ENCODE measurements at regions not wholly inside any gene's neighbourhood (a gene's known extent, or its start where the extent isn't known, plus 50 kb on each side); places are given as distances from the start of the nearest gene placed in this dataset.
"Not testable (repeated sequence)": the region's sequence is repeated elsewhere in the genome, so short reads cannot be mapped to it uniquely, and the experiment has no call there.

DNA sequence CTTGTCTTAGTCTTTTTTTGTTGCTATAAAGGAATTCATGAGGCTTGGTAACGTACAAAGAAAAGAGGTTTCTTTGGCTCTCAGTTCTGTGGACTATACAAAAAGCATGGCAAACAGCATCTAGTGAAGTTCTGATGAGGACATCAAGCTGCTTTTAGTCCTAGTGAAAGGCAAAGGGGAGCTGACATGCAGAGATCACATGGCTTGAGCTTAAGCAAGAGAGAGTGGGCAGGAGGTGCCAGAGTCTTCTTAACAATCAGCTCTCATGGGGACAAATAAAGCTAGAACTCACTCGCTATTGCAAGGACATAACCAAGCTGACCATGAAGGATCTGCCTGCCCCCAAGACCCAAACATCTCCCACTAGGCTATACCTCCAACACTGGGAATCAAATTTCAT, 1063.1 kb downstream of the PCDH7 start:
- DNase-seq (ENCODE audit: low spot score) = no peak

DNA sequence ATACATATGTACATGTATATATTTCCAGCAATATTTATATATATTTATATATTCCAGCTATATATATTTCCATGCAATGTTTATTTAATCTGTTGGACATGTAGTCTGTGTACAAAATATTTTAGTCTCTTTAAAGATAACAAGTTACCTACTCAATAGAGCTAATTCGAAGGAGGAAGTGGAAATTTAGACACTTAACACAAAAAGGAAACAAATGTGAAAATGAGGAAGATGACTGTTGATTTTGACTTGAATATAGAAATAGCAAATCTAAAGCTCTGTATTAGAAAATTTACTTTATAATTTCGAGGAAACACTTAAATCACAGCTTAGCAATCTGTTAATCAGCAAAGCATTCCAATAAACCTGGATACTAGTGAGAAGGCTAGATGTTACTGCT, 1064.4 kb downstream of the PCDH7 start:
- no peak for DNase-seq (ENCODE audit: low spot score)

DNA sequence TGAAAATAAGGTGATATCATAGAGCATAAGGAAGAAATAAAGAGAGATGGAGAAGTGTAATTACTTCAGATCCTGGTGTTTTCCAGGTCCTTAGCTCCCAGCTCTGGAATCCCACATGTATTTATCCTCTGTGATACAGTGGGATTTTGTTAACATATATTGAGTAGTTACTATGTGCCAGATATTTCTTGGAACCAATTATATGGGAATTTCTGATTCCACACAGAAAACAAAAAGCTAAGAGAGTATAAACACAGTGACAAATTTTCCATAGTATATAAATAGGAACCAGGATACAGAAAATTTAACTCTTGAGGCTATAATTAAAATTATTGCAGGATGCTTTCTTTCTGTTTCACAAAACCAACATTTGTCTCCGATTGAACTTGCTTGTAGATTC, 1067.5 kb downstream of the PCDH7 start:
- no peak for DNase-seq (ENCODE audit: low spot score)

DNA sequence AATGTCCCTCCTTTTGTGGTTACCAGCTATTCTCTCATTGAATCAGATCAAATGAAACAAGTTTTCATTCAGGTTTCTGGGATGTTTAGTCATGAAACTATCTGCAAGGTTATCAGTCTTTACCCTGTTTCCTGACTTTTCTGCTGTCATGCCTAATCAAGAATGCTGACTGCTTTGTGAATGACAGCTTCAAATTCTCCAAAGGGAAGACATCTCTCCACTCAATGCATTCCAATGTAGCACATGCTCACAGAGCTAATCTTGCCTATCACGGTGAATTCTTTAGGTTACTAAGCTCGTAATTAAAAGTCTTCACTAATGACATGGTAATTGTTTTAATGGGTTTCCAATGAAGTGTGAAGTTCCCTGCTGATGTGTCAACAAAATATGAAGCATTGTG, 1068.5 kb downstream of the PCDH7 start:
- no peak for DNase-seq (ENCODE audit: low spot score)

DNA sequence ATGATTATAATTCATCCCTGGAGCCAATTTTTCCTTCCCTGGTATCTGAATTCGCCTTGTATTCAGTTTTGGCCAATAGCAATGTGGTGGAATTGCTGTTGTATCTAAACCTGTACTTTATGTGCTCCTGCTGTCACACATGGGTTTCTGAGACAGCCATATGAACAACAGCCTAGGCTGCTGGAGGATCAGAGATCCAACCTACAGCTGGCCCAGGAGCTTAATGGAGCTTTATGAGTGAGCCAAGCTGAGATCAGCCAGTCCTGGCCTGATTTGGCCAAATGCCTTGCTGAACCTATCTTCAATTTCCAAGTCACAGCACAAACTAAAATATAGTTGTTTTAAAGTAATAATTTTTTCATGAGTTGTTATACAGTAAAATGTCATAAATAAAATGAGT, 1071.5 kb downstream of the PCDH7 start:
- no peak for DNase-seq (ENCODE audit: low spot score)

DNA sequence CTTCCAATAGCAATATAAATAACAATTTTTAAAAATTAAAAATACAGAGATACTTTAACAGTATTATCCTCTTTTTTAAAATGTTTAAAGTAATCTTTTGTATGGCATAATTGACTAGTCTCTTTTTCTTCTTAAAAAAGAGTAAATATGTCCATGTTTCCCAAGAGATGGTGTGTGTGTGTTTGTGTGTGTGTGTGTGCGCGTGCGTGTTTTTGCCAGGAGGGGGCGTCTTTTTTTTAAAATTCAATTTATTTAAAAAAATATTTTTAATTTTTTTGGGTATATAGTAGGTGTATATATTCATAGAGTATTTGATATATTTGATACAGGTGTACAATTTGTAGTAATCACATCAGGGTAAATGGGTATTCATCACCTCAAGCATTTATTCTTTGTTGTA, 1073.7 kb downstream of the PCDH7 start:
- no peak for DNase-seq (ENCODE audit: low spot score)

DNA sequence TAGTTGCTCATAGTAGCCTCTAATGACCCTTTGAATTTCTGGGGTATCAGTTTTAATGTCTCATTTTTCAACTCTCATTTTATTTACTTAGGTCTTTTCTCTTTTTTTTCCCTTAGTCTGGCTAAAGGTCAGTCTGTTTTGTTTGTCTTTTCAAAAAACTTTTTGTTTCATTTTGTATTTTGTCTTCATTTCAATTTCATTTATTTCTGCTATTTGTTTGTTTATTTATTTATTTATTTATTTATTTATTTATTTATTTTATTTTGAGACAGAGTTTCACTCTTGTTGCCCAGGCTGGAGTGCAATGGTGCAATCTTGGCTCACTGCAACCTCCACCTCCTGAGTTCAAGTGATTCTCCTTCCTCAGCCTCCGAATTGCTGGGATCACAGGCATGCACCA, 1076.9 kb downstream of the PCDH7 start:
- not testable (repeated sequence) for DNase-seq (ENCODE audit: low spot score)

DNA sequence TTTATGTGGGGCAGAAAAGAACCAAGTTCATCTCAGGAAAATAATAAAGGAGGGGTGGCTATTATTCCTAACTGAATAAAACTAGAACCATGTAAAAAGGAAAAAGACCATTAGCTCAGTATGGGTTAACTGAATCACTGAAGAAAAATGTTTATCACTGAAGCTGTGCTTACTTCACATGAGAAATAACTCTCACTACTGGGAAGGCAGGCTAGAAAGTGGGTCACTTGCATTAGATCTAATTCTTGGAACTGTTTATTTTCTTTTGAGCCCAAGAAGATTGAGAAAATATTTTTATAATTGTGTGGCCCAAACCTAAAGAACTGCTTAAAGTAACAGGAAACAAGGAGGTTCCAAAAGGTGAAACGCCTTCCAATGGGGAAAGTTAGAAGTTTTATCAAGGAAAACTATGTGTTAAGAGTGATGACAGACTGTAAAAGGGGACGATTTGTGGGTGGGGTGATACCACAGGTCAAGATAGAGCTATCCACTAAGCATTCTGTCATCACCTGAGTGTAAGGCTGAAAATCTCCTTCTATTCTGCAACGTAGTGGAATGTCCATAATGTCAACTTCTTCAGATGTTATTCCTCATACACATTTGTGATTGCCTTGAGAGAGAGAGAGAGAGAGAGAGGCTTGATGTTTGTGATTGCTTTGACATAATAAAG, 1083.5 kb downstream of the PCDH7 start:
- DNase-seq (ENCODE audit: low spot score) = no peak

DNA sequence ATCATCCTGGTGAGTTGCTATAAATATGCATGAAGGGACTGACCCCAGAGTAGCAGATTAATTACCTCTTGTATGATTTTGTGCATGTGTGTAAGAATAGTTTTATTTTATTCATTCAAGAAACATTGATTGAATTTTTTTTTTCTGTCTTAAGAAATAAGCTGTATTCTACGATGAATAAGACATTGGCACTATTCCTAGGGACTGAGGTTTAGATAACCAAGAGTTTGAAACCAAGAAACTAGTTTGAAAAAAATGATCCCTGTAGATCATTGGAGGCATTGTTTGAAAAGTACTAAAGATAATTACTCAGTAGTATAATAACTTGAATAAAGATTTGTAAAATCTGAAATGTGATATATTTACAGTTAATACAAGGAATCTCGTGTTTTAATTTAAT, 1086.9 kb downstream of the PCDH7 start:
- no peak for DNase-seq (ENCODE audit: low spot score)

DNA sequence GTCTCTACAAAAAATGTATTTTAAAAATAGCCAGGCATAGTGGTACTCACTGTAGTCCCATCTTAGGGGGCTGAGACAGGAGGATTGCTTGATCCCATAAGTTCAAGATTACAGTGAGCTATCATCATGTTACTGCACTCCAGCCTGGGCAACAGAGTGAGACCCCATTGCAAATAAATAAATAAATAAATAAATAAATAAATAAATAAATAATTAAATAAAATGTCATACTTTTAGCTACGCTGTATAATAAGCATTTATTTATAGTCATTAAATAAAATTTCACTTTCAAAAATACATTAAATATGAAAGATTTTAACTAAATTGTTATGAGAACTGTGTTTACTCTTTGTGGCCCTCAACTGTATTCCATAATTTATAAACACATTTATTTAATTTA, 1124.2 kb downstream of the PCDH7 start:
- no peak for DNase-seq (ENCODE audit: low spot score)

DNA sequence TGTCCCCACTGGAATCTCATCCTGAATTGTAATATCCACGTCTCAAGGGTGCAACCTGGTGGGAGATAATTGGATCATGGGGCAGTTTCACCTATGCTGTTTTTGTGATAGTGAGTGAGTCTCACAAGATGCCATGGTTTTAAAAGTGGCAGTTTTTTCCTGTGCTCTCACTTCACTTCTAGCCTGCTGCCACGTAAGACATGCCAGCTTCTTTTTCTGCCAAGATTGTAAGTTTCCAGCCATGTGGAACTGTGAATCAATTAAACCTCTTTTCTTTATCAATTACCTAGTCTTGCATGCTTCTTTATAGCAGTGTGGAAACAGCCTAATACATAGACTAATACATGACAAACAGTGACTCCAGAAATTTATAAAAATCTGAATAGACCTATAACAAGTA, 1131.8 kb downstream of the PCDH7 start:
- no peak for DNase-seq (ENCODE audit: low spot score)

DNA sequence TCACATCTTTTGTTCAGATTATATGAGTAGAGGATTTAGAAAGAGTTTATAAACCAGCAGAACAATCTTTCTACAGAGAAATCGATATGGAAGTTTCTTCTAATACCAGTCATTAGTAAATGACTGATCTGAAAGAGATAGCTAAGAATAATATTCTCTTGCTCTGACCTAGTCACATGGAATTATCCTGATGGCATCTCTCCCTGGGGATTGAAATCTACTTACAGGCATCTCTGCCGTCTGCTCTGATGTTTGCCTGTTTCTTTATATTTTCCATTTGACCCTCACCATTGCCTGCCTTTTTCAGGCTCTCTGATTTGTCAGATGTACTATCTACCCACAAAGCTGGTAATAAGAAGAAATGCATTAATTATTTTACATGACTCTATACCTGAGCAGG, 1157.3 kb downstream of the PCDH7 start:
- DNase-seq (ENCODE audit: low spot score) = no peak

DNA sequence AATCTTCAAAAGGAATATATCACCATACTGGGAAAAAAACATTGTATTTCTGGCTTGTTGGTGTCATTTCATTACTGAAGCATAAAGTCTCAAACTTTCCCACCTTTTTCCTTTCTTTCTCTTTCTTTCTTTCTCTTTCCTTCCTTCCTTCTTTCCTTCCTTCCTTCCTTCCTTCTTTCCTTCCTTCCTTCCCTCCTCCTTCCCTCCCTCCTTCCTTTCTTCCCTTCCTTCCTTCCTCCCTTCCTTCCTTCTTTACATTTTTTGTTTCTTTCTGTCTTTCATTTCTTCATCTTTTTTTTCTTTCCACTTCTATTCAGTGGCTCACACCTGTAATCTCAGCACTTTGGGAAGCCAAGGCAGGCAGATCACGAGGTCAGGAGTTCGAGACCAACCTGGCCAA, 1160.7 kb downstream of the PCDH7 start:
- DNase-seq (ENCODE audit: low spot score) = not testable (repeated sequence)

DNA sequence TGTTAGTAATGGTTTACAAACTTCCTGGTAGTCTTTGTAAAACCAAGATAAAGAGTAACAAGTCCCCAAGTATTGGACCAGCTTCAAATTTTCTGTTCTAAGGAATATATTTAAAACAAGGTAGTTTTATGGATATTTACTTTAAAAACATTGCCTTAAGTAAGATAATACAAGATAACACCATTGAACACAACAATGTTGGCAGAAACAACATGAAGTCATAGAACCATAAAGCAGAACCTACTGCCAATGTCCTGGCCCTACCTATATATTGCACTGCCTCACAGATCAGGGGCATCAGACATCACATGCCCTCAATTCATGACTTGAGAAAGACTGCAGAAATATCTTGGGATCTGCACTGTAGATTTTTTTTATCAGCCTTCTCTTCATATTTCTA, 1176.2 kb downstream of the PCDH7 start:
- DNase-seq (ENCODE audit: low spot score) = no peak

DNA sequence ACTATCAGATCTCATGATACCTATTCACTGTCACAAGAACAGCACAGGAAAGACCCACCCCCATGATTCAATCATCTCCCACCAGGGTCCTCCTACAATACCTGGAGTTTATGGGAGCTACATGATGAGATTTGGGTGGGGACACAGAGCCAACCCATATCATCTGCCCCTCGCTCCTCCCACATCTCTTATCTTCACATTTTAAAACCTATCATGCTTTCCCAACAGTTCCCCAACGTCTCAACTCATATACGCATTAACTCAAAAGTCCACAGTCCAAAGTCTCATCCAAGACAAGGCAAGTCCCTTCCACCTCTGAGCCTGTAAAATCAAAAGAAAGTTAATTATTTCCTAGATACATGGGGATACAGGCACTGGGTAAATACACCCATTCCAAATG, 1185.2 kb downstream of the PCDH7 start:
- DNase-seq (ENCODE audit: low spot score) = no peak

DNA sequence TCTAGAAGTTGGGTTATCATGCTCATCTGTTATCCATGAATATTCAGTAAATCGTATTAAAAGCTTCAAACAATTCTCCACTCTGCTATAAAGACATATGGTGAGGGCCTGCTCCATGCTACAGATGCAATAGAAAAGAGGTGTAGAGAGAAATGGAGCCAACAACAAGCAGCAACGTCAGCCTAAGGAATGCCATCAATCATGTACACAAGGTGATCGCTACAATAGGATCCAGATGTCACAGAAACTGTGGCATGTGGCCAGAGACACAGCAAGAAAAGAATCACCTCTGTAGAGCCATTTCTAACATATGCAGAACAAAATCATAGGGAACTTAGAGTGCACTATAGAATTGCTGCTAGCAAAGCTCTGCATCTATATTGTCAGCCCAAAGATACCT, 1188.1 kb downstream of the PCDH7 start:
- DNase-seq (ENCODE audit: low spot score) = no peak

DNA sequence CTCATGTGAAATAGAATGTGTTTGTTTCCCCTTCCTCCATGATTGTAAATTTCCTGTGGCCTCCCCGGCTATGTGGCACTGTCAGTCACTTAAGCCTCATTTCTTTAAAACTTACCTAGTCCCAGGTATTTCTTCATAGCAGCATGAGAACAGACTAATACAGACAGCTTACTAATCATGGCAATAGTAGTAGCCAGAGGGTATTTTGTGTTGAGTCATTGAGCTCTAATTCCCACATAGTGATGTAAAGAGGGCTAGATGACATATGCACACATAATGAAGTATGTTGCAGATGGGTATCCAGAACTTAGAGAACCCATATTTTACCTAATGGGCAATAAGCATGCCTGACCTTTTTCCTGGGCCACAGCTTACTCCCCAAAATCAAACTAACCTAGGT, 1197.2 kb downstream of the PCDH7 start:
- no peak for DNase-seq (ENCODE audit: low spot score)

DNA sequence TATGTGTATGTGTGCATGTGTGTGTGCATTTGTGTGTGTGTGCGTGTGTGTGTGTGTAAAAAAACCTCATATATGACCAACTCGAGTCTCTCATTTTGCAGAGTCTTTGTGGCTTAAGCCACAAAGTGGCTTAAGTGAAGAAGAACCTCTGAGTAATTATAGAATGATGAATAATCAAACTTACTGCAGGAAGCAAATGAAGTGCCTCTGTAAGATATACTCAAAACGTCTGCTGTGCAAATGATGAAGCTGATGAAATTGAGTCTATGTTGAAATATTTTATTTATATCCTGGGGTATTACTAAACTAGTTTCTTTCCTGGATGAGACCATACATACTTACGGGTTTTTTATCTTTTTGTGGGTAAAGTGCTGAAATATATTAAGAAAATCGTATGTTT, 1198.7 kb downstream of the PCDH7 start:
- no peak for DNase-seq (ENCODE audit: low spot score)

DNA sequence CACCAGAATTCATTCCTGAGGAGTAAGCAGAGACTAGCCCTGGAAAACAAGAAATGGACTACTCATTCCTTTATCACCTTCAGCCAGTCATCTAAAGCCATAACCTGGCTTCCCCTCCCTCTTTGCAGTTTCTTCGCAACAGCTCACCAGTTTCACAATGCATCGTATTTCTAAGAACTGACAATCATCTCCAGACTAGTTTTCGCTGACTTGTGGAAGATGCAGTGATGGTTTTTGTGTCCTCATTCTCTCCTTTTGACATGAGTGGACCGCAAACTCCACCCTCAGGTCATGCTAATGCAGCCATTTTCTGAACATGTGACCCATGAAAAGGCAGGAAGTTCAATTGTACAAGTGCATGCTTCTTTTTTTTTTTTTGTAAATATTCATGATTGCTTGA, 1203.5 kb downstream of the PCDH7 start:
- DNase-seq (ENCODE audit: low spot score) = no peak

DNA sequence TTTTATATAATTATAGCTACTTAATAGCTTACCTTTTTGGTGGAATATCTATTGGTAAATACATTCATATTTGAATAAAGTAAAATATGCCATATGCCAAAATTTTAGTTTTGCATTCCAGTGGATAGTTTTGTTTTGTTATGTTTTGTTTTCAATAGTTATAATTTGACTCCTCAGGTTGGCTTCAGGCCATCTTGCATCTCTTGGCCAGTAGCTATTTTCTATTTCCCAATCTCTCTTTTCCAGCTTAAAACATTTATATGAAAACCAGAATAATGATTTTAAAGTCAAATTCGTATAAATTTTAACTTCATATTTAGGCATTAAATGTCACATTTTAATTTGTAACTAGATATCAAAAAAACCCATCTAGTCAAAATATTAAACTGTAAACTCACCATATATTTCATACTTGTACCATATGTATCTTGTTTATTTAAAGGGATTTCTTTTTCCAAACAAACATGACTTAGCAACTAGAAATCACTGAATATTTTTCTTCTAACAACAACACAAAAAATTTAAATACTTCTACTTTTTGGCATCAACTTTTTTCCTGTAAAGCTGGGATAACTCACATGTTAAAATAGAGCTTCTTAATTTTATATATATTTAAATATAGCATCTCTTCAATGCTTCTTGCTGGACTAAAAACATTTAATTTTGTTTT, 1209.6 kb downstream of the PCDH7 start:
- no peak for DNase-seq (ENCODE audit: low spot score)

DNA sequence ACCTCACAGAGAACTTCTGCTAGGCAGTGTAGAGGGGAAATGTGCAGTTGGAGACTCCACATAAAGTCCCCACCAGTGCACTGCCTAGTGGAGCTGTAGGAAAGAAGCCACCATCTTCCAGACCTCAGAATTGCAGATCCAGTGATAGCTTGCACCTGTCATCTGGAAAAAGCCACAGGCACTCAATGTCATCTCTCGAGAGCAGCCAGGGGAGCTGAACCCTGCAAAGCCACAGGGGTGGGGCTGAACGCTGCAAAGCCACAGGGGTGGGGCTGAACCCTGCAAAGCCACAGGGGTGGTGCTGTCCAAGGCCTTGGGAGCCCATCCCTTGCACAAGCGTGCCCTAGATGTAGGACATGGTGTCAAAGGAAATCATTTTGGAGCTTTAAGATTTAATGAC, 1226.3 kb downstream of the PCDH7 start:
- DNase-seq (ENCODE audit: low spot score) = no peak

DNA sequence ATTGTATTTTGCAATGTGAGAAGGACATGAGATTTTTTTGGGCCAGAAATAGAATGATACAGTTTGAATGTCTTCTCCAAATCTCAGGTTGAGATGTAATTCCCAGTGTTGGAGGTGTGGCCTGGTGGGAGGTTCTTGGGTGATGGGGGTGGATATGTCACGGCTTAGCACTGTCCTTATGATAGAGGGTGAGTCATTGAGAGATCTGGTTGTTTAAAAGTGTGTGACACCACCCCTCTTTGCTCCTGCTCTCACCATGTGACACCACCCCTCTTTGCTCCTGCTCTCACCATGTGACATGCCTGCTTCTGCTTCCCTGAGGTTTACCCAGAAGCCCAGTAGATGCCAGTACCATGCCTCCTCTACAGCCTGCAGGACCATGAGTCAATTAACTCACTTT, 1226.9 kb downstream of the PCDH7 start:
- DNase-seq (ENCODE audit: low spot score) = no peak

DNA sequence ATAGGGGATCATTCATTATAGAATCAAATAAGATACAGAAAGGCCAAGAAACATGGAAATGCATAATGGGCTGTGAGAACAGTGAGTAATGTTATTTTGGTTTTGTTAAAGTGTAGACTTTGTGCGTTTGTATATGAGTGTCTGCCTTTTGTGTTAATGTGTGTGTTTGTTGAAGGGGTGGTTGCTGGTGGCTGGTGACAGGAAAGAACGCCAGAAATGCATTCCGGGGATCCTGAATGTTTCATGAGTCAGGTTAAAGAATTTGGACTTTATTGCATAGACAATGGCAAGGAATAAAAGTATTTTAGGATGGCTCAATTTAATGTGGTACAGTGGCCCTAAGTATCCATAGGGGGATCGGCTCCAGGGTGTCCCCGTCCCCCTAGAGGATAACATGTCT, 1228.9 kb downstream of the PCDH7 start:
- no peak for DNase-seq (ENCODE audit: low spot score)

DNA sequence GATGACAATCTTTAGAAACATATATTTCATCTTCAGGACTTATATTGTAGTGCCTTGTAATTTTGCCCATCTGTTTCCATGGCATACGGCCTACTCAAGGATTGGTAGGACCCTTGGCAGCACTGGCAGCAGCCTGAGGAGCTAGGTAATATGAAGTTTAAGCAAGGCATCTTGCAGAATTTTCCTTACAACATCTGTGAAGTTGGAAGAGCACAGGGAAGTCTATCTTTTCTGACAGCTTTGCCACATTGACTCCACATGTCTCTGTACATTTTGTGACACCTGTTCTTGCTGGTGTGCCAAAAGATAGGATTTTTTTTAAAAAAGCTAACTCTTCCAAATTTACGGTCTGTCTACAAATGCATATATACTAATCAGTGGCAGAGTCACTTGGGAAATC, 1235.2 kb downstream of the PCDH7 start:
- DNase-seq (ENCODE audit: low spot score) = no peak
